Activated naive CD8-positive, alpha-beta T cell (primary cell): ENCODE measurements at regions not wholly inside any gene's neighbourhood (a gene's known extent, or its start where the extent isn't known, plus 50 kb on each side); places are given as distances from the start of the nearest gene placed in this dataset.

Source experiments
- H3K27ac Mint-ChIP-seq: one replicate; pipeline ENCODE4 v1.8.0; 2021; ENCODE audit warnings: mixed read lengths
- H3K27me3 Mint-ChIP-seq: one replicate; pipeline ENCODE4 v1.8.0; 2021; ENCODE audit warnings: mixed read lengths
- H3K36me3 Mint-ChIP-seq: one replicate; pipeline ENCODE4 v1.8.0; 2021; ENCODE audit warnings: mixed read lengths
- H3K4me1 Mint-ChIP-seq: one replicate; pipeline ENCODE4 v1.8.0; 2021; ENCODE audit warnings: low read depth, mixed read lengths
- H3K4me3 Mint-ChIP-seq: one replicate; pipeline ENCODE4 v1.8.0; 2021; ENCODE audit warnings: mild to moderate bottlenecking, mixed read lengths
- H3K9me3 Mint-ChIP-seq: one replicate; pipeline ENCODE4 v1.8.0; 2021; ENCODE audit warnings: low read depth, mixed read lengths

GRCh38 chr20:61130156-61130555, 121.9 kb upstream of the CDH4 start:
- H3K4me1 Mint-ChIP-seq, result peaks cover 5% of the 10 kb centered on the region
- no peaks in the 10 kb centered on the region for H3K9me3 Mint-ChIP-seq
- H3K27ac Mint-ChIP-seq, result no peak overlapping the region
- H3K36me3 Mint-ChIP-seq, result no peaks in the 10 kb centered on the region
- H3K27me3 Mint-ChIP-seq, result no peaks in the 10 kb centered on the region
- H3K4me3 Mint-ChIP-seq, result no peak overlapping the region

- H3K4me1 Mint-ChIP-seq, result peaks cover 5% of the 10 kb centered on the region
- H3K27ac Mint-ChIP-seq, result no peak overlapping the region
- H3K9me3 Mint-ChIP-seq, result no peaks in the 10 kb centered on the region
- H3K4me3 Mint-ChIP-seq, result no peak overlapping the region
- no peaks in the 10 kb centered on the region for H3K27me3 Mint-ChIP-seq
- no peaks in the 10 kb centered on the region for H3K36me3 Mint-ChIP-seq
These were observed 120.1 kb upstream of the CDH4 start for GRCh38 chr20:61131944-61132343.

GRCh38 chr20:61133611-61134010, 118.5 kb upstream of the CDH4 start:
- Mint-ChIP-seq H3K36me3 (no peaks in the 10 kb centered on the region), H3K4me3 (no peak overlapping the region), H3K27ac (no peak overlapping the region), H3K9me3 (no peaks in the 10 kb centered on the region), H3K4me1 (peaks cover 5% of the 10 kb centered on the region), H3K27me3 (no peaks in the 10 kb centered on the region)

GRCh38 chr20:61134296-61135030, 117.6 kb upstream of the CDH4 start:
- Mint-ChIP-seq H3K9me3 (no peaks in the 10 kb centered on the region), H3K4me1 (peaks cover under 1% of the 10 kb centered on the region), H3K27me3 (no peaks in the 10 kb centered on the region), H3K27ac (no peak overlapping the region), H3K4me3 (no peak overlapping the region), H3K36me3 (no peaks in the 10 kb centered on the region)

GRCh38 chr20:61135266-61135665, 116.8 kb upstream of the CDH4 start:
- H3K4me1 Mint-ChIP-seq, result no peaks in the 10 kb centered on the region
- H3K27me3 Mint-ChIP-seq, result no peaks in the 10 kb centered on the region
- no peaks in the 10 kb centered on the region for H3K9me3 Mint-ChIP-seq
- no peak overlapping the region for H3K4me3 Mint-ChIP-seq
- no peak overlapping the region for H3K27ac Mint-ChIP-seq
- no peaks in the 10 kb centered on the region for H3K36me3 Mint-ChIP-seq

- no peak overlapping the region for H3K4me3 Mint-ChIP-seq
- H3K27ac Mint-ChIP-seq, result no peak overlapping the region
- no peaks in the 10 kb centered on the region for H3K36me3 Mint-ChIP-seq
- H3K4me1 Mint-ChIP-seq, result no peaks in the 10 kb centered on the region
- no peaks in the 10 kb centered on the region for H3K27me3 Mint-ChIP-seq
- H3K9me3 Mint-ChIP-seq, result no peaks in the 10 kb centered on the region
These were observed 116.1 kb upstream of the CDH4 start for GRCh38 chr20:61135968-61136367.

- Mint-ChIP-seq H3K9me3 (no peaks in the 10 kb centered on the region), H3K4me3 (no peak overlapping the region), H3K4me1 (no peaks in the 10 kb centered on the region), H3K27me3 (no peaks in the 10 kb centered on the region), H3K27ac (no peak overlapping the region), H3K36me3 (no peaks in the 10 kb centered on the region)
These were observed 113.5 kb upstream of the CDH4 start for GRCh38 chr20:61138566-61138965.

GRCh38 chr20:61139031-61139430, 113.0 kb upstream of the CDH4 start:
- H3K9me3 Mint-ChIP-seq, result no peaks in the 10 kb centered on the region
- H3K4me3 Mint-ChIP-seq, result no peak overlapping the region
- H3K4me1 Mint-ChIP-seq, result no peaks in the 10 kb centered on the region
- H3K27ac Mint-ChIP-seq, result no peak overlapping the region
- H3K36me3 Mint-ChIP-seq, result no peaks in the 10 kb centered on the region
- no peaks in the 10 kb centered on the region for H3K27me3 Mint-ChIP-seq

- Mint-ChIP-seq H3K4me3 (no peak overlapping the region), H3K9me3 (no peaks in the 10 kb centered on the region), H3K27ac (no peak overlapping the region)
These were observed 111.5 kb upstream of the CDH4 start for GRCh38 chr20:61140576-61140975.

GRCh38 chr20:61146023-61146422, 106.0 kb upstream of the CDH4 start:
- no peaks in the 10 kb centered on the region for H3K27me3 Mint-ChIP-seq
- H3K4me1 Mint-ChIP-seq, result no peaks in the 10 kb centered on the region
- no peaks in the 10 kb centered on the region for H3K36me3 Mint-ChIP-seq
- no peak overlapping the region for H3K27ac Mint-ChIP-seq
- no peak overlapping the region for H3K4me3 Mint-ChIP-seq
- no peaks in the 10 kb centered on the region for H3K9me3 Mint-ChIP-seq

More at GRCh38 chr20:61140576-61140975, 111.5 kb upstream of the CDH4 start:
- Mint-ChIP-seq H3K4me1 (no peaks in the 10 kb centered on the region), H3K27me3 (no peaks in the 10 kb centered on the region), H3K36me3 (no peaks in the 10 kb centered on the region)

GRCh38 chr20:61149636-61150035, 102.4 kb upstream of the CDH4 start:
- H3K27me3 Mint-ChIP-seq, result peaks cover 3% of the 10 kb centered on the region
- no peak overlapping the region for H3K4me3 Mint-ChIP-seq
- H3K9me3 Mint-ChIP-seq, result no peaks in the 10 kb centered on the region
- no peaks in the 10 kb centered on the region for H3K4me1 Mint-ChIP-seq
- H3K27ac Mint-ChIP-seq, result no peak overlapping the region
- no peaks in the 10 kb centered on the region for H3K36me3 Mint-ChIP-seq

- H3K4me3 Mint-ChIP-seq, result no peak overlapping the region
- H3K9me3 Mint-ChIP-seq, result no peaks in the 10 kb centered on the region
- peaks cover 18% of the 10 kb centered on the region for H3K4me1 Mint-ChIP-seq
- H3K27me3 Mint-ChIP-seq, result peaks cover 3% of the 10 kb centered on the region
- H3K27ac Mint-ChIP-seq, result no peak overlapping the region
- H3K36me3 Mint-ChIP-seq, result no peaks in the 10 kb centered on the region
These were observed 94.8 kb upstream of the CDH4 start for GRCh38 chr20:61157301-61157700.

GRCh38 chr20:61159957-61160686, 91.9 kb upstream of the CDH4 start:
- no peaks in the 10 kb centered on the region for H3K9me3 Mint-ChIP-seq
- no peak overlapping the region for H3K27ac Mint-ChIP-seq

GRCh38 chr20:61161726-61162390, 90.2 kb upstream of the CDH4 start:
- Mint-ChIP-seq H3K27ac (no peak overlapping the region), H3K9me3 (no peaks in the 10 kb centered on the region), H3K4me3 (no peak overlapping the region), H3K27me3 (no peaks in the 10 kb centered on the region), H3K36me3 (no peaks in the 10 kb centered on the region), H3K4me1 (peaks cover 26% of the 10 kb centered on the region)

More at GRCh38 chr20:61159957-61160686, 91.9 kb upstream of the CDH4 start:
- Mint-ChIP-seq H3K36me3 (no peaks in the 10 kb centered on the region), H3K4me3 (no peak overlapping the region), H3K27me3 (no peaks in the 10 kb centered on the region), H3K4me1 (peaks cover 26% of the 10 kb centered on the region)

- Mint-ChIP-seq H3K27ac (no peak overlapping the region), H3K27me3 (peaks cover 1% of the 10 kb centered on the region), H3K9me3 (no peaks in the 10 kb centered on the region), H3K4me1 (peaks cover 26% of the 10 kb centered on the region), H3K36me3 (no peaks in the 10 kb centered on the region), H3K4me3 (no peak overlapping the region)
These were observed 89.6 kb upstream of the CDH4 start for GRCh38 chr20:61162451-61162850.
